GM21786 (cell line): ENCODE measurements at regions not wholly inside any gene's neighbourhood (a gene's known extent, or its start where the extent isn't known, plus 50 kb on each side); places are given as distances from the start of the nearest gene placed in this dataset.
"Not testable (repeated sequence)": the region's sequence is repeated elsewhere in the genome, so short reads cannot be mapped to it uniquely, and the experiment has no call there.

ENCODE experiments used
- ATAC-seq: cut with Tn5 transposase; IDR thresholded peaks from one replicate; pipeline ENCODE4 v1.9.1; 2021; ENCODE audit not compliant: unreplicated experiment

- ATAC-seq = no peak
These were observed 157.6 kb upstream of the TMTC2 start for GRCh38 chr12:82529101-82529500.

- ATAC-seq = no peak
These were observed 156.8 kb upstream of the TMTC2 start for GRCh38 chr12:82529954-82530353.

GRCh38 chr12:82530394-82530793 lies 156.3 kb upstream of the TMTC2 start:
- no peak for ATAC-seq

- ATAC-seq = no peak
These were observed 153.4 kb upstream of the TMTC2 start for GRCh38 chr12:82533341-82533740.

GRCh38 chr12:82537436-82537835 lies 149.3 kb upstream of the TMTC2 start:
- ATAC-seq = no peak

- peak; percentile 94 for ATAC-seq
These were observed 132.2 kb upstream of the TMTC2 start for GRCh38 chr12:82554529-82554928.

- ATAC-seq = no peak
These were observed 131.0 kb upstream of the TMTC2 start for GRCh38 chr12:82555699-82556098.

- no peak for ATAC-seq
These were observed 120.7 kb upstream of the TMTC2 start for GRCh38 chr12:82565966-82566365.

GRCh38 chr12:82567688-82568087 lies 119.0 kb upstream of the TMTC2 start:
- ATAC-seq = no peak

GRCh38 chr12:82574191-82574590 lies 112.5 kb upstream of the TMTC2 start:
- ATAC-seq = no peak

- ATAC-seq = no peak
These were observed 108.0 kb upstream of the TMTC2 start for GRCh38 chr12:82578725-82579124.

- ATAC-seq = no peak
These were observed 103.0 kb upstream of the TMTC2 start for GRCh38 chr12:82583756-82584155.

- ATAC-seq = peak; percentile 49
These were observed 93.6 kb upstream of the TMTC2 start for GRCh38 chr12:82593143-82593542.

- ATAC-seq = peak; percentile 92
These were observed 92.8 kb upstream of the TMTC2 start for GRCh38 chr12:82593901-82594396.

- ATAC-seq = no peak
These were observed 90.8 kb upstream of the TMTC2 start for GRCh38 chr12:82595941-82596340.

- no peak for ATAC-seq
These were observed 90.2 kb upstream of the TMTC2 start for GRCh38 chr12:82596483-82596882.

GRCh38 chr12:82600379-82600778 lies 86.3 kb upstream of the TMTC2 start:
- no peak for ATAC-seq

- not testable (repeated sequence) for ATAC-seq
These were observed 83.1 kb upstream of the TMTC2 start for GRCh38 chr12:82603647-82604046.

GRCh38 chr12:82605115-82605514 lies 81.6 kb upstream of the TMTC2 start:
- no peak for ATAC-seq

- ATAC-seq = no peak
These were observed 78.0 kb upstream of the TMTC2 start for GRCh38 chr12:82608706-82609105.

GRCh38 chr12:82609234-82609914 lies 77.3 kb upstream of the TMTC2 start:
- ATAC-seq = no peak

- ATAC-seq = no peak
These were observed 67.1 kb upstream of the TMTC2 start for GRCh38 chr12:82619644-82620043.

GRCh38 chr12:82620917-82621316 lies 65.8 kb upstream of the TMTC2 start:
- no peak for ATAC-seq
